ENCODE measurements at regions not wholly inside any gene's neighbourhood (a gene's known extent, or its start where the extent isn't known, plus 50 kb on each side); places are given as distances from the start of the nearest gene placed in this dataset.

- no peak for DNase-seq (ENCODE audit: low spot score)
Observed at GRCh38 chr20:61134296-61135030, 117.6 kb upstream of the CDH4 start.

DNA sequence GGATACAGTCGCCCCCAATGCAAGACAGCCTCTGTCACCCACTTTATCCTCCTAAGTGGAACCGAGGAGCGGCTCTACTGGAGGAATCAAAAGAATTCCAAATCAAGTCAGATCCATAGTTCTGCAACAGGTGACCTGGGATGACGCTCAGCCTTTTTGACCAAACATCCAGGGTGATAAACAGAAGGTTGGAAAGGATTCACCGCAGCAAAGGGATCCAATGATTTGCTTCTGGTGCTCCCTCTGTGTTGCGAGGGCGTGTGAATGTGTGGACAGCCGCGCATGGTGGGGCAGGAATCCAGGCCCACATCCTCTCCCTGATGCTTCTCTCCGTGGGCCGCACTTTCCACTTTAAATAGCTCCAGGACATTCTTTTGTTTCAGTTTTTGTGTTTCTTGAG is 116.8 kb upstream of the CDH4 start:
- no peak for DNase-seq (ENCODE audit: low spot score)

DNA sequence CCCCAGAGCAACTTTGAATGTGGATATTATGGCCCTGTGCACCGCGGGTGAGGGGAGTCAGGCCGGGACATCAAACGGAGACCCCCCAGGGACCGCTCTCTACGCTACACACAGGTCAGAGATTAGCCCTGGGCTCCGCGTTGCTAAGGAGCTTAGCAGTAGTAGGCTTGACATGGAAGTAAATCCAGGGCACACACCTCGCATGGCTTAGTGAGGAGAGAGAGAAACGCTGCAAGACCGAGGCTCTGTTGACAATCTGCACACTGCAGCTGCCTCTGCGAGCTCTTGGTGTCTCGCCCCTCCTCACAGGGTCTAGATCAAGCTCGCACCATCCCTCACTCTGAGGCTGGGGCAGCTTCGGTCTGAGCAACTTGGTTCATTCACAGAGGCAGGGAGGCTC is 116.1 kb upstream of the CDH4 start:
- DNase-seq (ENCODE audit: low spot score): no peak

- DNase-seq (ENCODE audit: low spot score): no peak
Observed at GRCh38 chr20:61138566-61138965, 113.5 kb upstream of the CDH4 start.

GRCh38 chr20:61139031-61139430 is 113.0 kb upstream of the CDH4 start:
- no peak for DNase-seq (ENCODE audit: low spot score)

GRCh38 chr20:61140576-61140975 is 111.5 kb upstream of the CDH4 start:
- DNase-seq (ENCODE audit: low spot score): no peak

GRCh38 chr20:61146023-61146422 is 106.0 kb upstream of the CDH4 start:
- DNase-seq (ENCODE audit: low spot score): no peak

- no peak for DNase-seq (ENCODE audit: low spot score)
Observed at GRCh38 chr20:61149636-61150035, 102.4 kb upstream of the CDH4 start.

GRCh38 chr20:61157301-61157700 is 94.8 kb upstream of the CDH4 start:
- DNase-seq (ENCODE audit: low spot score): no peak

DNA sequence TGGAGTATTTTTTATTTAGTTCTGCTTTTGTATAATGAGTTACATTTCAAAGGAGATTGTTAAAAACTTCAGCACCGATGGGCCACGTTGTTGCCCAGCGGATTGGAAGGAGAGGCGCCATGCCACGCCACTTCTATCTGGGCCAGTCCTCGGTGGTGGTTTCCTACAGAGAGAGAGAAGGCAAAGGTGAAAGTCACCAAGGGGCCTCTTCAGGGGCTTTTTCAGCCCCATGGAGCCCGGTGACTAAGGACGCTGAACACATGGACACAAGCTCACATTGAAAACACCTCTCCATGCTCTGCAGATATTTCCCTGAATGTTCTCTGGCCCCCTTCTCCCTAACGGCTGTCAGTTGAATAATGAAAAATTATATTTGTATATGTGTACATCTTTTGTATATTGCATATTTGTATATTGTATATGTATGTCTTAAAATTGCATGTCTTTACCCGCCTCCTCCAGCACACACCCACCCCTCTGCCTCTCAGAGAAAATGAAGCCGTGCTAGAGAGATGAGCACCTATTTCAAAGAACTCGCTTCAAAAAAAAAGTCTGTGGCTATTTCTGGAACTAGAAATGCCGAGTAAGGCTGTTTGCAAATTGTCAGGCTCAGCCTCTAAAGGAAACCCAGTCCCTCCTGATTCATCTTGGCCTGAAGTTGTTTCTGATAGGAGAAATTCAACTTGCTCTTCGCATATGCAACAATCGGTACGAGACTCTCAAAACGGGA is 91.9 kb upstream of the CDH4 start:
- DNase-seq (ENCODE audit: low spot score): no peak

GRCh38 chr20:61161726-61162390 is 90.2 kb upstream of the CDH4 start:
- no peak for DNase-seq (ENCODE audit: low spot score)

DNA sequence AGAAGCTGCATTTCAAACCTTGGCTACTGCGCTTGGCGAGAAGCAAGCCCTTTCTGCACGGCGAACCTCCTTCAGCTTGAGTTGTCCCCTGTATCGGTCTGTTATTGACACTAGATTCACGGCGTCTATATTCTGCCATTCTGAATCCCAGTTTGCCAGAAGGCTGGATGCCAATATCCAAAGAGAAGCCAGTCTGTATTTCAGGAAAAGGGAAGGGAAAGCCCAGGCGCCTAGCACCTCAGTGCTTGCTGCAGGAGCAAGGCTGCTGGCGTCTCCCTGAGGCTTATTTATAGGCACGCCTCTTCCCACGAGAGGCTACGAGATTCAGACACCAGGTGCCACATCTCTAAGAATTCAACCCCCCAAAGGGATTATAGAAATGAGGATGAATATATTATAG is 89.6 kb upstream of the CDH4 start:
- DNase-seq (ENCODE audit: low spot score): no peak

- no peak for DNase-seq (ENCODE audit: low spot score)
Observed at GRCh38 chr20:61163031-61163430, 89.0 kb upstream of the CDH4 start.

GRCh38 chr20:61166324-61166723 is 85.7 kb upstream of the CDH4 start:
- no peak for DNase-seq (ENCODE audit: low spot score)

DNA sequence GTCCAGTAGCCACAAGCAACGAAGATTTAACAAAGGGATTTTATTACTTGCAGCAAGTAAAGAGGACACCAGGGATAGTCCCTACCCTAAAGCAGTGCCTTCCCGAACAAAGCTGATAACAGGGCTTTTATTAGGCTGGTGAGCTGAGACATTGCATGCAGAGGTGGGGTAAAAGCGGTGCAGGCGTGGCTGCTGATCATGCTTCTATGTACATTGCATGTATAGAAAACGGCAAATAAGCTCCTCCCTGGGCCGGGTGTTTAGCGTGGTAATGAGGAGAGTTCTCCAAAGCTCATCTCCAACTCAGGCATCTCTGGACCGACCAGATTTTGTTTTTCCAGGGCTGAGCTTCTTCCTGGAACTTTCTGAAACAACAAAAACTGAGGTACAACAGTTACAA is 83.5 kb upstream of the CDH4 start:
- no peak for DNase-seq (ENCODE audit: low spot score)

GRCh38 chr20:61169874-61170273 is 82.2 kb upstream of the CDH4 start:
- no peak for DNase-seq (ENCODE audit: low spot score)

DNA sequence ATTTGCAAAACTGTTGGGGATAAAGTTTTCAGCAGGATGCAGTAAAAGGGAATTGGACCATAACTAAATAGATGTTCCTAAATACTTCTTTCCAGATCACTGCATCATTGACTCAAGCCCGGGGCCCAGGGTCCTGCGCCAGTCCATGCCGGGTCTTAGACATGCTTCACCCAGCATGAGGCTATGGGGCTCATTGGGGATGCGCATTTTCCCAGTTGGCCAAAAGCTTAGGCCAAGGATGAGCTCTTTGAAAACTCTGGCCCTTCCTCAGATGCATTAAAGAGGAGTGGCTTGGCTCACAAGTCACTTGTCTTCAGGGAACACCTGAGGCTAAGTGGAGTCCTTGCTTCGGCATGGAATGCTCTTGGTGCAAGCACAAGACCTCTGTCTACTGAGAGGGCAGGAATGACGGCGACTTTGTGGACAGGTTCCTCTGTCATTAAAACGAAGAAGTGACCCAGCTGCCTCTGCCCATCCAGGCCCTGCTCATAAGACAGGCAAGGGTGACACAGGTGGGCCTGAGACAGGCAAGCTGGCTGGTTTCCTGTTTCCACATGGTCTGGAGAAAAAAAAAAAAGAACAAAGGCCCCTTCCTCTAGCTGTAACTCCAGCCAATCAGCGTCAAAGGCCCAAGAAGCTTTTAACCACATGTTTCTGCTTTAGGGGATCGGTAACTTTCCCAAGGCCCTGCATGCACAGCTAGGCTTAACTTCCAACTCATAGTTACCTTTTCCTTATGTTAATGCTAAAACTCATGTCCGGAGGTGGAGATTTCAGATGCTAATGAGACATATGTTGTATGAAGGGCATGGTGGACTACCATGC is 81.4 kb upstream of the CDH4 start:
- DNase-seq (ENCODE audit: low spot score): no peak

- no peak for DNase-seq (ENCODE audit: low spot score)
Observed at GRCh38 chr20:61173267-61173666, 78.8 kb upstream of the CDH4 start.

DNA sequence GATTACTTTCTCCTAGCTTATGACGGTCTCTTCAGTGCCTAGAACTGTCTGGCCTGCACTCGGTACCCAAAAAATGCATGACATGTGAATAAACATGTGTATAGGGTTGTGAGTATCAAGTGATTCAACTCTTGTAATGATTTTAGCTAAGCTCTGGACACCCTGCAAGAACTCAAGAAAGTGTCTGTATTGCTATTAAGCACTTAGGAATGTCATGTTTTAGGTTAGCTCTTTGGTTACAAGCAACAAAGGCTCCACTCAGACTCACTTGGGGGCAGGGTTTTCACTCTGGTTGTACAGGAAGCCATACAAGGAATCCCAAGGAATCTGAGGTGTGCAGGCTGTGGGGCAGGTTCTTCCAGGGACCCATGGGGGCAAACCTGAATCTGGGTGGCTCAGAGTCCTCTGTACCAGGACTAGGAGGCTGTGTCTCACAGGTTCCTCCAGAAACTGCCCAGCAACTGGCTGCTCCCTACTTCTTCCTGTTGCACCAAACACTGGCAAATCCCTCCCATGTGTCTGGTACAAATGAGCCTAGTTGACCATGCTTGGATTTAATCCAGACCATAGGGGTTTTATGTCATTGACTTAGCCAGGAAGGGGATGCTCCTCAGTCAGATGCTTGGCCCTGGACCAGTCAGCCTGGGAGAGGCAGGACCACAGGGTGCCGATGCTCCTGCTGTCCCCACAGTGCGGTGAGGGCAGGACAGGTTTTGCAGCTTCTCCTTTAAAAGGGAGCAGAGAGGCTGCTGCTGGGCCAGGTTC is 77.9 kb upstream of the CDH4 start:
- DNase-seq (ENCODE audit: low spot score): no peak

GRCh38 chr20:61176874-61177273 is 75.2 kb upstream of the CDH4 start:
- DNase-seq (ENCODE audit: low spot score): no peak

- DNase-seq (ENCODE audit: low spot score): no peak
Observed at GRCh38 chr20:61178551-61179071, 73.5 kb upstream of the CDH4 start.

Measured in SK-N-DZ (cell line).